H54 (cell line): ENCODE measurements at regions not wholly inside any gene's neighbourhood (a gene's known extent, or its start where the extent isn't known, plus 50 kb on each side); places are given as distances from the start of the nearest gene placed in this dataset.

ENCODE experiments used
- DNase-seq: peaks from one replicate; pipeline ENCODE4 v3.0.0; 2011; ENCODE audit warnings: low spot score, mixed read lengths; ENCODE audit not compliant: insufficient read length
- FAIRE-seq: peaks from 3 replicates; lab custom pipeline; 2011; peaks lifted over from hg19 to GRCh38; lab: Jason Lieb, UNC
- POLR2A ChIP-seq: IDR thresholded peaks from 2 replicates; pipeline ENCODE4 v1.6.1; 2011; ENCODE audit warnings: low read depth, mild to moderate bottlenecking, low read length

DNA sequence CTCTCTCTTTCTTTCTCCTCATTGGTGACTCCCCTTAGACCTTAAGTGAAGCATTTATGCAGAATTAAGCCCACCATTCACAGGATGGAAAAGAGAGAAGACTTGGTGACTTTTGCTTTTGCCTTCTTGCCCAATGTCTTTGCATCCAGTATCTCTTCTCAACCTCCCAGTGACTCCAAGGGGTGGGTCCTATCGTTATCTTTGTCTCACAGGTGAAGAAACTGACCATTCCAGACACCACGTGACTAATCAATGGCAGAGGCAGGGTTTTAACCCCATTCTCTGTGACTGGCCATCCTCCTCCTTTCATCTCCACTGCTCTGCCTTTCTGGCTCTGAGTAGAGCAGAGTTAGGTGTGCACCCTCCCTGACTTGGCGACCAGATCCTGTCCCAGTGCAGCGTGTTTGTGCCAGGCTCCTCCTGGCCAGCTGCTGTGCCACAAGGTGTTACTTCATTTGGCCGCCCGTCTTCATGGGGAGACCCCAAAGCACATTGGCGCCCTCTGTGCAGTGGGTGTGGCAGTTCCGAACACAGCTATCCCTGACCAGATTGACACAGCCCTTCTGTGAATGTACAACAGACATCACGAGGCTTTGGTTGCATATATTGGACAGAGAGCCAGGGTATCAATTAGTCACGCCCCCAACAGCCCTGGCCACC lies 501.3 kb downstream of the CD83 start:
- TF ChIP-seq POLR2A, result no peak
- no peak for FAIRE-seq
- DNase-seq, result no peak

GRCh38 chr6:14619419-14619781 lies 501.8 kb downstream of the CD83 start:
- no peak for TF ChIP-seq POLR2A
- DNase-seq (no peak), FAIRE-seq (no peak)

- FAIRE-seq (no peak), DNase-seq (no peak)
- TF ChIP-seq POLR2A, result no peak
Measured at GRCh38 chr6:14620522-14620921, 502.9 kb downstream of the CD83 start.

DNA sequence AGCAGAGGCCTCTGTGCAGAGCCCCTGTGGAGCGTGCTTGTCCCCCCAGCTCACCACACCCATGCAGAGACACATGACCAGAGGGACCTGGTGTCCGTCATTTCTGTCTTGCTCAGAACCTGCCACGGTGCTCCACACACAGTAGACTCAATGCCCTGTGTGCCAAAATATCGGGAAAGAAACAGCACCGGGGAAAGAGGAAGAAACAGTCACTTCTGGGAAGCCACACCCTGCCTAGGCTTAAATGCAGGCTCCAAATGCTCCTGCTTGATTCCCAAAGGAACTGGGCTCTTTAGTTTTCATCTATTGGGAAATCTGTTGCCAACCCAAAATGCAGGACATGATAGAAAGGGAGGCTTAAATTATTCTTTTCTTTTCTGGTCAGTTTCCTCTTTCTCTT lies 503.9 kb downstream of the CD83 start:
- DNase-seq, result no peak
- no peak for TF ChIP-seq POLR2A
- no peak for FAIRE-seq

GRCh38 chr6:14622085-14622484 lies 504.5 kb downstream of the CD83 start:
- FAIRE-seq (no peak), DNase-seq (no peak)
- no peak for TF ChIP-seq POLR2A

DNA sequence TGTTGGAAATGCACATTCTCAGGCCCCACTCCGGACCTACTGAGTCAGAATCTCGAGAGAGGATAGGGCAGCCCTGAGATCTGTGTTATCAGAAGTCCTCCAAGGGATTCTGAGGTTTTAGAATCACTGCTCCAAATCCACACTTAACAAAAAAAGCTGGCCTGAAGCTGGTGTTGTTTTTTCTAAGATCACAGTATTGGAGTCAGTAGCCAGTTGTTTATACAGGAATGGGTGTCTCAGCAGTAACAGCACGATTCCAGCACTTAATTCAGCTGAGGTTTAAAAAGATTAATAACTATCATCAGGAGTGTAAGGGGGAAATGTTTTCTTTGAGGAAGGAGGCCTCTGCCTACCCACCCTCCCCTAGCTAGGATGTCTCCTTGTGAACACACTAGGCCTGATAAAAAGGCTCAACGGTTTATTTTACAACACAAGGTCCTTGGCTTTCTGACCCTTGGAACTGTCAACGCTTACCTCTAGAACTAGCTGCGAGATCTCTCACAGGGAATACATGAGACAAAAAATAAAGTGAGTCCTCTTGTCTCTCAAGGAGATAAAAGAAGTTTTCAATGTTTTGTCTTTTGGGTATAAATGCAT lies 505.4 kb downstream of the CD83 start:
- FAIRE-seq (no peak), DNase-seq (no peak)
- no peak for TF ChIP-seq POLR2A

DNA sequence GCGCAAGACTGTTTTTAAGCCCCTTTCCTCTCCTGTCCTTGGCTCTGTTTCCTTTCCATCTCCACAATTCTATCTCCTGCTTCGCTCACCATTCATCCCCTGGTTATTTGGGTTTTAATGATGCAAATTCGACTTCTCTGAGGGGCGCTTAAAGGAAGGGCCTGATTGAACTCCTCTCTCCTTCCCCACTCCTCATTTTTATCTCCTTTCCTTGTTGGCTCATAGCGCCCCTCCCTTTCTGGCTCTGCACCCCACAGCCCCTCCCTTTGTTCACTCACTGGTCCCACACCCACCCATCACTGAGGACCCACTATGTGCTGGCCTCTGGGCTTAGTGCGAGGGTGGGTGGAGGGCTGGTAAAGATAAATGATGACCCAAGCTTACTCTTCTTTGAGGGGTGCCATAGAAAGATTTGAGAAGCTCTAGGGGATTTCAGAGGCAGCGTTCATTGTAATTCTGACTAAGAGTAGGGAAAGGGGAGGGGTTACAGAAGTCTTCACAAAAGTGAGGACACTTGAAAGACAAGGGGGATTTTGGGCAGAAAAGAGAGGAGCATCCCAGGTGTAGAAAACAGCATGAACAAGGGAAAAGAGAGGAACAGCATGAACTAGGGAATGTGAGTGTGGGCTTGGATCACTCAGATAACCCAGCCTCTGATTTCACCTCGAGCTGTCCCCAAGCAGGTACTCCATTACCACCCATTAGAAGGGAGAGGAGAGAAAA lies 507.8 kb downstream of the CD83 start:
- no peak for FAIRE-seq
- no peak for DNase-seq
- no peak for TF ChIP-seq POLR2A

- no peak for TF ChIP-seq POLR2A
- DNase-seq (no peak), FAIRE-seq (no peak)
Measured at GRCh38 chr6:14626556-14626955, 509.0 kb downstream of the CD83 start.

- DNase-seq (no peak), FAIRE-seq (no peak)
- no peak for TF ChIP-seq POLR2A
Measured at GRCh38 chr6:14630016-14630415, 512.4 kb downstream of the CD83 start.

GRCh38 chr6:14633479-14633878 lies 515.9 kb downstream of the CD83 start:
- no peak for TF ChIP-seq POLR2A
- no peak for FAIRE-seq
- DNase-seq, result no peak

DNA sequence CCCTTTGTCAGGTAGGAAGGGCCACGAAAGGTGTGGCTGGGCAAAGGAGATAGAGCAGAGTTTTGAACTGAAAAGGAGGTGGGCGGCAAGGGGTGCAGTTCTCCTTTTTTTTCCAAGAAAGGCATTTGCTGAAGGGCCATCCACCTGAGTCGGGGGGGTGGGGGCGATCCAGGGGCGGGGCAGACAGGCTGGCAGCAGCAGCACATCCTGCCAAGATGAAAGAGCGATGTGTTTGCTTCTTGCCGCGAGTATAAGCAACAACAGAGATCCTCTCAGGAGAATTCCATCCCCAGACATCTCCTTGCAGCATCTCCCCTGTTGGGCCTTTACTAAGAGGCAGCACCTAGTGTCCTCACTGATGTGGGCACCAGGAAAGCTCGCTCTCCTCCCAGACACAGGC lies 516.5 kb downstream of the CD83 start:
- FAIRE-seq (no peak), DNase-seq (no peak)
- no peak for TF ChIP-seq POLR2A

- FAIRE-seq (no peak), DNase-seq (no peak)
- no peak for TF ChIP-seq POLR2A
Measured at GRCh38 chr6:14635195-14635594, 517.6 kb downstream of the CD83 start.

- TF ChIP-seq POLR2A, result no peak
- DNase-seq (no peak), FAIRE-seq (no peak)
Measured at GRCh38 chr6:14635934-14636591, 518.5 kb downstream of the CD83 start.

GRCh38 chr6:14638435-14638905 lies 520.9 kb downstream of the CD83 start:
- DNase-seq, result no peak

More at GRCh38 chr6:14638435-14638905, 520.9 kb downstream of the CD83 start:
- no peak for TF ChIP-seq POLR2A
- no peak for FAIRE-seq
